HG02981 (cell line): ENCODE measurements at regions not wholly inside any gene's neighbourhood (a gene's known extent, or its start where the extent isn't known, plus 50 kb on each side); places are given as distances from the start of the nearest gene placed in this dataset.
"Not testable (repeated sequence)": the region's sequence is repeated elsewhere in the genome, so short reads cannot be mapped to it uniquely, and the experiment has no call there.

Source experiments
- ATAC-seq: cut with Tn5 transposase; IDR thresholded peaks from one replicate; pipeline ENCODE4 v1.9.1; 2021; ENCODE audit warnings: mild to moderate bottlenecking, moderate library complexity; ENCODE audit not compliant: unreplicated experiment

- ATAC-seq = no peak
Observed at GRCh38 chr20:57783956-57784837, 74.4 kb upstream of the PMEPA1 start.

GRCh38 chr20:57783196-57783595 is 73.4 kb upstream of the PMEPA1 start:
- no peak for ATAC-seq

GRCh38 chr20:57782631-57783041 is 72.8 kb upstream of the PMEPA1 start:
- no peak for ATAC-seq

- no peak for ATAC-seq
Observed at GRCh38 chr20:57781901-57782300, 72.1 kb upstream of the PMEPA1 start.

GRCh38 chr20:57780906-57781305 is 71.1 kb upstream of the PMEPA1 start:
- no peak for ATAC-seq

- ATAC-seq = no peak
Observed at GRCh38 chr20:57780398-57780797, 70.6 kb upstream of the PMEPA1 start.

- no peak for ATAC-seq
Observed at GRCh38 chr20:57779401-57780003, 69.7 kb upstream of the PMEPA1 start.

GRCh38 chr20:57777911-57778310 is 68.1 kb upstream of the PMEPA1 start:
- ATAC-seq = no peak

GRCh38 chr20:57774951-57775350 is 65.1 kb upstream of the PMEPA1 start:
- ATAC-seq = no peak

- no peak for ATAC-seq
Observed at GRCh38 chr20:57774111-57774880, 64.5 kb upstream of the PMEPA1 start.

GRCh38 chr20:57773059-57773815 is 63.4 kb upstream of the PMEPA1 start:
- ATAC-seq = no peak

GRCh38 chr20:57772349-57772964 is 62.6 kb upstream of the PMEPA1 start:
- no peak for ATAC-seq

- no peak for ATAC-seq
Observed at GRCh38 chr20:57770852-57771720, 61.3 kb upstream of the PMEPA1 start.

- not testable (repeated sequence) for ATAC-seq
Observed at GRCh38 chr20:57770401-57770800, 60.6 kb upstream of the PMEPA1 start.

GRCh38 chr20:57769756-57770155 is 59.9 kb upstream of the PMEPA1 start:
- ATAC-seq = no peak

- no peak for ATAC-seq
Observed at GRCh38 chr20:57768519-57768918, 58.7 kb upstream of the PMEPA1 start.

- no peak for ATAC-seq
Observed at GRCh38 chr20:57767441-57767840, 57.6 kb upstream of the PMEPA1 start.

GRCh38 chr20:57763235-57763595 is 53.4 kb upstream of the PMEPA1 start:
- no peak for ATAC-seq

GRCh38 chr20:57762531-57763234 is 52.9 kb upstream of the PMEPA1 start:
- ATAC-seq = no peak
